Anterior cingulate cortex (tissue), 58 donors: ENCODE measurements at regions not wholly inside any gene's neighbourhood (a gene's known extent, or its start where the extent isn't known, plus 50 kb on each side); places are given as distances from the start of the nearest gene placed in this dataset.

Experiments
- DNase-seq, 58 donors: peaks; one replicate each; lab custom pipeline; 2025; lab: John Stamatoyannopoulos, UW

- no peak for DNase-seq
Observed at GRCh38 chr2:12295856-12296519, 420.7 kb upstream of the TRIB2 start.

- DNase-seq = no peak
Observed at GRCh38 chr2:12296915-12297314, 419.8 kb upstream of the TRIB2 start.

GRCh38 chr2:12298352-12298751 is 418.4 kb upstream of the TRIB2 start:
- DNase-seq = no peak

- no peak for DNase-seq
Observed at GRCh38 chr2:12299431-12299830, 417.3 kb upstream of the TRIB2 start.

GRCh38 chr2:12300019-12300602 is 416.6 kb upstream of the TRIB2 start:
- DNase-seq = no peak

GRCh38 chr2:12300927-12301326 is 415.8 kb upstream of the TRIB2 start:
- no peak for DNase-seq

GRCh38 chr2:12302140-12302539 is 414.6 kb upstream of the TRIB2 start:
- DNase-seq = no peak

GRCh38 chr2:12302691-12303090 is 414.0 kb upstream of the TRIB2 start:
- no peak for DNase-seq

- no peak for DNase-seq
Observed at GRCh38 chr2:12303181-12304030, 413.3 kb upstream of the TRIB2 start.

GRCh38 chr2:12304564-12305171 is 412.1 kb upstream of the TRIB2 start:
- DNase-seq = no peak

- no peak for DNase-seq
Observed at GRCh38 chr2:12305931-12306330, 410.8 kb upstream of the TRIB2 start.

GRCh38 chr2:12310399-12310798 is 406.3 kb upstream of the TRIB2 start:
- no peak for DNase-seq

GRCh38 chr2:12313445-12314126 is 403.1 kb upstream of the TRIB2 start:
- DNase-seq = peak in 4 of 58 donors; percentile 8 to 41 (median 12)

- no peak for DNase-seq
Observed at GRCh38 chr2:12314127-12314760, 402.5 kb upstream of the TRIB2 start.

GRCh38 chr2:12315224-12315623 is 401.5 kb upstream of the TRIB2 start:
- no peak for DNase-seq

- no peak for DNase-seq
Observed at GRCh38 chr2:12316476-12316875, 400.3 kb upstream of the TRIB2 start.

GRCh38 chr2:12317286-12317685 is 399.4 kb upstream of the TRIB2 start:
- DNase-seq = no peak

GRCh38 chr2:12317814-12318426 is 398.8 kb upstream of the TRIB2 start:
- DNase-seq = no peak

GRCh38 chr2:12318427-12319057 is 398.2 kb upstream of the TRIB2 start:
- DNase-seq = peak in 5 of 58 donors; percentile 4 to 59 (median 10)
